Smooth muscle cell (in vitro differentiated cells): ENCODE measurements at regions not wholly inside any gene's neighbourhood (a gene's known extent, or its start where the extent isn't known, plus 50 kb on each side); places are given as distances from the start of the nearest gene placed in this dataset.

Experiments
- DNase-seq: peaks from one replicate; lab custom pipeline; 2025; ENCODE audit not compliant: unreplicated experiment; lab: John Stamatoyannopoulos, UW
- H2AFZ ChIP-seq: fragments of 200-600 bp; sonication (generic); 2 replicates; pipeline ENCODE4 v1.6.0; 2016; ENCODE audit warnings: antibody characterized with exemption, low read depth, mild to moderate bottlenecking
- H3F3A ChIP-seq: fragments of 200-600 bp; sonication (generic); 2 replicates; pipeline ENCODE4 v1.6.0; 2017; ENCODE audit warnings: antibody characterized with exemption, low read depth
- H3K27ac ChIP-seq: fragments of 200-600 bp; sonication (generic); 2 replicates; pipeline ENCODE4 v1.5.1; 2016; ENCODE audit warnings: low read depth, mild to moderate bottlenecking
- H3K27me3 ChIP-seq: fragments of 200-600 bp; sonication (generic); 2 replicates; pipeline ENCODE4 v1.6.1; 2016; ENCODE audit warnings: low read depth, mild to moderate bottlenecking
- H3K36me3 ChIP-seq: fragments of 200-600 bp; sonication (generic); 2 replicates; pipeline ENCODE4 v1.5.1; 2016; ENCODE audit warnings: low read depth
- H3K4me1 ChIP-seq: fragments of 200-600 bp; sonication (generic); 2 replicates; pipeline ENCODE4 v1.5.1; 2016; ENCODE audit warnings: low read depth
- H3K4me2 ChIP-seq: fragments of 200-600 bp; sonication (generic); 2 replicates; pipeline ENCODE4 v1.6.0; 2016; ENCODE audit warnings: mild to moderate bottlenecking
- H3K4me3 ChIP-seq: fragments of 200-600 bp; sonication (generic); 2 replicates; pipeline ENCODE4 v1.5.1; 2016; ENCODE audit warnings: mild to moderate bottlenecking
- H3K79me2 ChIP-seq: fragments of 200-600 bp; sonication (generic); 2 replicates; pipeline ENCODE4 v1.6.0; 2016; ENCODE audit warnings: low read depth, mild to moderate bottlenecking
- H3K9ac ChIP-seq: fragments of 200-600 bp; sonication (generic); 2 replicates; pipeline ENCODE4 v1.6.0; 2016; ENCODE audit warnings: low read depth
- H3K9me3 ChIP-seq: fragments of 200-600 bp; sonication (generic); replicated peaks from 2 replicates; pipeline ENCODE4 v1.5.1; 2016; ENCODE audit warnings: low read depth
- H4K20me1 ChIP-seq: fragments of 200-600 bp; sonication (generic); 2 replicates; pipeline ENCODE4 v1.6.0; 2016; ENCODE audit warnings: low read depth
- WGBS: methylation state at CpG from one replicate; pipeline ENCODE4 v1.1.7; 2016; ENCODE audit warnings: low lambda C conversion rate; 5-methylcytosine and 5-hydroxymethylcytosine counted together
- TF ChIP-seq, protein P1 (sequence below): fragments of 200-600 bp; sonication (generic); IDR thresholded peaks from 2 replicates; pipeline ENCODE4 v1.5.1; 2017; ENCODE audit warnings: borderline replicate concordance, mild to moderate bottlenecking, antibody characterized with exemption; ENCODE audit not compliant: insufficient read depth, poor library complexity, severe bottlenecking

DNA sequence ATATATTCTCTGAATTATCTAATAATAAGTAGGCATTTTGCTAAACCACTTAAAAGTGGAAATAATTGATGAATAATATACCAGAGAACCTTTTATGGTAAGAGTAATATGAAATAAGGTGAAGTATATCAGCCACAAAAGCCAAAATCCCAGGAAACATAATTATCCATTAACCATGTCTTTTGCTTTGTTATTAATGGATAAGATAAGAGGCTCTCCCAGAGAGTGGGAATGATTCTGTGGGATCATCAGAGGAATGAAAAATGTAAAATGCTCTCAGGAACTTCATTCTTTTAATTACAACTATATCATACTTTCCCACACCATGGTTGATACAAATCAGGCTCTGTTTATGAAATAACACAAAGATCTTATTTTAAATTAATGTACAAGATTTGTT is 391.7 kb upstream of the FZD8 start:
- Histone ChIP-seq H3K27me3 (peaks cover 11% of the 10 kb centered on the region), H3K9me3 (no peaks in the 10 kb centered on the region), H4K20me1 (no peaks in the 10 kb centered on the region), H3K4me1 (no peaks in the 10 kb centered on the region), H3K4me3 (no peak overlapping the region), H3K36me3 (no peaks in the 10 kb centered on the region), H3K79me2 (no peaks in the 10 kb centered on the region), H3K27ac (no peak overlapping the region), H2AFZ (no peak overlapping the region), H3K9ac (no peak overlapping the region), H3K4me2 (no peak overlapping the region), H3F3A (no peaks in the 10 kb centered on the region)
- DNase-seq, result no peak
- TF ChIP-seq, protein P1, sequence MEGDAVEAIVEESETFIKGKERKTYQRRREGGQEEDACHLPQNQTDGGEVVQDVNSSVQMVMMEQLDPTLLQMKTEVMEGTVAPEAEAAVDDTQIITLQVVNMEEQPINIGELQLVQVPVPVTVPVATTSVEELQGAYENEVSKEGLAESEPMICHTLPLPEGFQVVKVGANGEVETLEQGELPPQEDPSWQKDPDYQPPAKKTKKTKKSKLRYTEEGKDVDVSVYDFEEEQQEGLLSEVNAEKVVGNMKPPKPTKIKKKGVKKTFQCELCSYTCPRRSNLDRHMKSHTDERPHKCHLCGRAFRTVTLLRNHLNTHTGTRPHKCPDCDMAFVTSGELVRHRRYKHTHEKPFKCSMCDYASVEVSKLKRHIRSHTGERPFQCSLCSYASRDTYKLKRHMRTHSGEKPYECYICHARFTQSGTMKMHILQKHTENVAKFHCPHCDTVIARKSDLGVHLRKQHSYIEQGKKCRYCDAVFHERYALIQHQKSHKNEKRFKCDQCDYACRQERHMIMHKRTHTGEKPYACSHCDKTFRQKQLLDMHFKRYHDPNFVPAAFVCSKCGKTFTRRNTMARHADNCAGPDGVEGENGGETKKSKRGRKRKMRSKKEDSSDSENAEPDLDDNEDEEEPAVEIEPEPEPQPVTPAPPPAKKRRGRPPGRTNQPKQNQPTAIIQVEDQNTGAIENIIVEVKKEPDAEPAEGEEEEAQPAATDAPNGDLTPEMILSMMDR, result no peak

DNA sequence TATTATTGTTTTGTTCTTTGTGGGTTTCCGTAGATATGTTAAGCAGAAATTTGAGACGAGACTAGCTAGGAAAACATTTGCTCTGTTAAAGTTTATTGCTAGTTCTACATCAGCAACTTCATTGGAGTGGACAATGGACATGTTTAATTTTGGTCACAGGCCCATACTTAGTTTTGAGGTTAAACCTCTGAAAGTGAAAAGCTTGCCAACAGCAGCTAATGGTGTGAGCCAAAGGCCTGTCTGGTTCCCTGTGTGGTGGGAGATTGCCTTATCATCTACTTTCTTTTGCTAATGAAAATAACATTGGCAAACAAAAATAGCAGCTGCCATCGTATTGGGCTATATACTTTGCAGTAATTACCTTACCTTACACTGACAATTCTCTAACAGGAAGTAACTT is 388.4 kb upstream of the FZD8 start:
- TF ChIP-seq, protein P1, result no peak
- H3K27ac ChIP-seq, result no peak overlapping the region
- H3K36me3 ChIP-seq, result no peaks in the 10 kb centered on the region
- DNase-seq, result no peak
- no peak overlapping the region for H2AFZ ChIP-seq
- no peaks in the 10 kb centered on the region for H4K20me1 ChIP-seq
- no peaks in the 10 kb centered on the region for H3F3A ChIP-seq
- H3K4me1 ChIP-seq, result no peaks in the 10 kb centered on the region
- H3K9ac ChIP-seq, result no peak overlapping the region
- no peaks in the 10 kb centered on the region for H3K79me2 ChIP-seq
- peaks cover 11% of the 10 kb centered on the region for H3K27me3 ChIP-seq
- H3K9me3 ChIP-seq, result no peaks in the 10 kb centered on the region
- WGBS, result 76% methylated on average over 3 of the region's 3 CpGs
- no peak overlapping the region for H3K4me3 ChIP-seq
- H3K4me2 ChIP-seq, result no peak overlapping the region

DNA sequence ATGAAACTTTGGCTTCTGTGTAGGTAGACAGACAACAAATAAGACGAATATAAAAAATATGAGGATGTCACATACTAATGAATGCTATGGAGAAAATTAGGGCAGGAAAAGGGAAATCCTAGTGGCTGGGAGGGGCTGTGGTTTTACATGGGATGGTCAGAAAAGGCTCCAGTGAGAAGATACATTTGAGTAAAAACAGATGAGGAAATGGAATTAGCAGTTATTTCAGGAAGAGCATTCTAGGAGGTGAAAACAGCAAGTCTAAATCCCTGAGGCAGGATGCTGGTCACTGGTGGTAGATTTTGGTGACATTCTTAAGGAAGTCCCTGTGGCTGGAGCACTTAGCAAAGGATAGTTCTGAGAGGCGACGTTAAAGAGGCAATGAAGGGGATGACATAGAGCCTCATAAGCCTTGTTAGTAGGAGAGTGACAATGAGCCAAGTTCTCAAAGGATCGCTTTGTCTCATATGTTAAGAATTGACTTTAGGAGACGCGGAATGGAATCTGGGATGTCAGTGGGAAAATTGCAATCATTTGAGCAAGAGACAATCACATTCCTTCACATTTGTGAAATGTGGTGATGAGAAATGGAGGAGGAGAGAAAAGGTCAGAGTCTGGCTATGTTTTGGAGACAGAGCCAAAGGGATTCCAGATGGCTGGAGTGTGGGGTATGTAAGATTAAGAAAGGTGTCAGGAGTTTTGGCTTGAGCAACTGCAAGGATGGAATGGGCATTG is 384.7 kb upstream of the FZD8 start:
- H3K4me1 ChIP-seq, result no peaks in the 10 kb centered on the region
- H3K4me2 ChIP-seq, result no peak overlapping the region
- no peak overlapping the region for H2AFZ ChIP-seq
- H3K27ac ChIP-seq, result no peak overlapping the region
- H3K79me2 ChIP-seq, result no peaks in the 10 kb centered on the region
- no peaks in the 10 kb centered on the region for H4K20me1 ChIP-seq
- TF ChIP-seq, protein P1, result no peak
- H3K27me3 ChIP-seq, result no peaks in the 10 kb centered on the region
- 53% methylated on average over 6 of the region's 6 CpGs for WGBS
- H3K36me3 ChIP-seq, result no peaks in the 10 kb centered on the region
- no peak overlapping the region for H3K9ac ChIP-seq
- no peaks in the 10 kb centered on the region for H3K9me3 ChIP-seq
- no peak overlapping the region for H3K4me3 ChIP-seq
- no peak for DNase-seq
- no peaks in the 10 kb centered on the region for H3F3A ChIP-seq

DNA sequence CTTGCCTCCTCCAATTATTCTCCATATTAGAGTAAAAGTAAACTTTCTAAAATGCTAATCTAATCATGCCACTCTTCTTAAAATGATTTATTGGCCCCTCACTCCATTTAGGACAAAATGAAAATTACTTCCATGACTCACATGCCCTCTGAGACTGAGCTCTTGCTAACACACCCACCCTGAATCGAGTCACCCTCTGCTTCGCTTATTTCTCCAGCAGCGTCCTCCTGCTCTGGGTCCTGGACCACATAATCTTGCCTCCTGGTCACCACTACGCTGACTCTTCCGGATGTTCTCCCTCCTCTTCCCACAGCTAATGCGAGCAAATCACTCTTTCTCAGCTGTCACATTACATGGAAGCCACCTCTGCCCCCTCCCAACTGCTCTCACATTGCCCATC is 384.0 kb upstream of the FZD8 start:
- H3K4me3 ChIP-seq, result no peak overlapping the region
- no peak overlapping the region for H3K9ac ChIP-seq
- no peaks in the 10 kb centered on the region for H4K20me1 ChIP-seq
- no peaks in the 10 kb centered on the region for H3K4me1 ChIP-seq
- H3K9me3 ChIP-seq, result no peaks in the 10 kb centered on the region
- H3K36me3 ChIP-seq, result no peaks in the 10 kb centered on the region
- H3K4me2 ChIP-seq, result no peak overlapping the region
- no peaks in the 10 kb centered on the region for H3K27me3 ChIP-seq
- no peaks in the 10 kb centered on the region for H3K79me2 ChIP-seq
- DNase-seq, result no peak
- no peak overlapping the region for H3K27ac ChIP-seq
- H3F3A ChIP-seq, result no peaks in the 10 kb centered on the region
- no peak overlapping the region for H2AFZ ChIP-seq
- TF ChIP-seq, protein P1, result no peak
- WGBS, result 27% methylated on average over 6 of the region's 6 CpGs
